ENCODE measurements at regions not wholly inside any gene's neighbourhood (a gene's known extent, or its start where the extent isn't known, plus 50 kb on each side); places are given as distances from the start of the nearest gene placed in this dataset. TPM values are rescaled to one million over a fixed set of nuclear protein-coding genes. Genes with fewer than 3 reads are reported as not detected.
"Not testable (repeated sequence)": the region's sequence is repeated elsewhere in the genome, so short reads cannot be mapped to it uniquely, and the experiment has no call there.

- DNase-seq (ENCODE audit: low spot score): not testable (repeated sequence)
These were observed 72.8 kb upstream of the LPCAT1 start for GRCh38 chr5:1596462-1597092.

- peak; percentile 12 for DNase-seq (ENCODE audit: low spot score)
These were observed 70.8 kb upstream of the LPCAT1 start for GRCh38 chr5:1594357-1595106.

GRCh38 chr5:1593903-1594356, 70.2 kb upstream of the LPCAT1 start:
- DNase-seq (ENCODE audit: low spot score): no peak

- DNase-seq (ENCODE audit: low spot score): not testable (repeated sequence)
These were observed 64.4 kb upstream of the LPCAT1 start for GRCh38 chr5:1588071-1588694.

GRCh38 chr5:1583081-1583875, 59.5 kb upstream of the LPCAT1 start:
- DNase-seq (ENCODE audit: low spot score): not testable (repeated sequence)

GRCh38 chr5:1579389-1579788, 55.6 kb upstream of the LPCAT1 start:
- not testable (repeated sequence) for DNase-seq (ENCODE audit: low spot score)

GRCh38 chr5:1576851-1577250, 53.1 kb upstream of the LPCAT1 start:
- not testable (repeated sequence) for DNase-seq (ENCODE audit: low spot score)

GRCh38 chr5:1575991-1576714, 52.4 kb upstream of the LPCAT1 start:
- not testable (repeated sequence) for DNase-seq (ENCODE audit: low spot score)

GRCh38 chr5:1575491-1575890, 51.7 kb upstream of the LPCAT1 start:
- not testable (repeated sequence) for DNase-seq (ENCODE audit: low spot score)

GRCh38 chr5:1574023-1574318, 50.2 kb upstream of the LPCAT1 start:
- DNase-seq (ENCODE audit: low spot score): not testable (repeated sequence)

GRCh38 chr5:1573217-1574022, 49.7 kb upstream of the LPCAT1 start:
- peak; percentile 33 for DNase-seq (ENCODE audit: low spot score)

Small RNAs in the stretch of these regions (small RNA-seq; reads per million reads assigned to genes)
- not detected for gene AC091849.1
- not detected for gene MIR4277

Data from HT-29 (cell line).